ENCODE measurements at regions not wholly inside any gene's neighbourhood (a gene's known extent, or its start where the extent isn't known, plus 50 kb on each side); places are given as distances from the start of the nearest gene placed in this dataset.

DNA sequence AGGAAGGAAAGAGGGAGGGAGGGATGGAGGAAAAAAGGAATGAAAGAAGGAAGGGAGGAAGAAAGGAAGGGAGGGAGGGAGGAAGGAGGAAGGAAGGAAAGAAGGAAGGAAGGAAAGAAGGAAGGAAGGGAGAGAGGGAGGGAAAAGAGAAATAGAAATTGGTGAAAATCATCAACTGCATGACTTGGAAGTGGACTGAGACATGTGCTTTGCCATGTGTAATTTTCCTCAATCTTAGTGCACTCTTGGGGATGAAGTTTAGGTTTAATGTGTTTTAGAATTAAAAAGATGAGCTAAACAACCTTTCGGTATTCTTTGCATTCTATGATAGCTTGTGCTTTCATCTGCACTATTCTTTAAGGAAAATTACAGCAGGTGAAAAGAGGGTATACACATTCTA lies 320.1 kb upstream of the GALNT5 start:
- peaks cover 6% of the 10 kb centered on the region; the same call in 1 of the 2 replicates for H3K4me1 ChIP-seq (ENCODE audit: insufficient read depth)
- no peaks in the 10 kb centered on the region for H3K9me3 ChIP-seq (ENCODE audit: low read depth)
- H3K79me2 ChIP-seq (ENCODE audit: insufficient read depth): no peaks in the 10 kb centered on the region
- no peak overlapping the region for H2AFZ ChIP-seq
- H3K27me3 ChIP-seq (replicated peaks; ENCODE audit: insufficient read depth): no peaks in the 10 kb centered on the region
- H3K27ac ChIP-seq: no peak overlapping the region
- no peak for DNase-seq
- no peak overlapping the region for H3K4me3 ChIP-seq
- 65 to 69% methylated on average over 1 of the region's 1 CpG for WGBS, 2 experiments (ENCODE audit: low coverage in 1 of 2, low lambda C conversion rate in 2 of 2, missing lambda C conversion rate in 2 of 2)
- no peaks in the 10 kb centered on the region for H4K20me1 ChIP-seq (ENCODE audit: insufficient read depth)
- H3K36me3 ChIP-seq (ENCODE audit: low read depth): no peaks in the 10 kb centered on the region
- no peak overlapping the region for H3K9ac ChIP-seq
- H3K9me2 ChIP-seq (ENCODE audit: insufficient read depth): peaks cover 6% of the 10 kb centered on the region; the same call in 1 of the 2 replicates
- no peak overlapping the region for H3K4me2 ChIP-seq (ENCODE audit: unreplicated experiment)
- in situ Hi-C loops (cut with MboI): no loop called here
- TF ChIP-seq EZH2phosphoT487 (IDR thresholded peaks at IDR 0.05; ENCODE audit: insufficient read depth, low read depth) (no peak), EZH2 (IDR thresholded peaks at IDR 0.05; ENCODE audit: insufficient read depth, poor library complexity, severe bottlenecking) (no peak)
- no peaks in the 10 kb centered on the region for H3F3A ChIP-seq (ENCODE audit: insufficient read depth)

DNA sequence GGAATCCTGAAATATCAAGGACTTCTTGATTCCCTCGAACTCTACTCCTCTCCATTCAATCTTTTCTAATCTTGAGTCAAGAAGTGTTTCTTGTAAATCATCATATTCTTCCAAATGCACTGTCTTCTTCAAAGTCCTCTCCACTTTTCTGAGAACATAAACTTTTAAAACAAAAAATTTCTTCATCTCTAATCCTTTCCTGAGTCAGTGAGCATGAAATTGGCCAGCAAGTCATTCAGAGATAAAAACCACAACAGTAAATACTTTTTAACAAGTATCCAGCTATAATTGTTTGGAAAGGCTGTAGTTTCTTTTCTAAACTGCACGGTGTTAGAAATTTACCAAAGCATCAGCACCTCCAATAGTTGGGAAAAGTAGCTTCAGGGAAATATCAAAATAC lies 312.6 kb upstream of the GALNT5 start:
- Histone ChIP-seq H3K9me2 (ENCODE audit: insufficient read depth) (no peaks in the 10 kb centered on the region), H3K36me3 (ENCODE audit: low read depth) (no peaks in the 10 kb centered on the region), H3K4me3 (no peak overlapping the region), H3K4me1 (ENCODE audit: insufficient read depth) (0 out of 2 replicates have a peak, but pooled peaks cover 3% of the 10 kb centered on the region), H3F3A (ENCODE audit: insufficient read depth) (no peaks in the 10 kb centered on the region), H2AFZ (no peak overlapping the region), H3K27ac (no peak overlapping the region), H3K9ac (no peak overlapping the region), H3K79me2 (ENCODE audit: insufficient read depth) (no peaks in the 10 kb centered on the region), H3K4me2 (ENCODE audit: unreplicated experiment) (no peak overlapping the region), H4K20me1 (ENCODE audit: insufficient read depth) (no peaks in the 10 kb centered on the region), H3K9me3 (ENCODE audit: low read depth) (no peaks in the 10 kb centered on the region), H3K27me3 (replicated peaks; ENCODE audit: insufficient read depth) (no peaks in the 10 kb centered on the region)
- WGBS, 2 experiments (ENCODE audit: low coverage in 1 of 2, low lambda C conversion rate in 2 of 2, missing lambda C conversion rate in 2 of 2): 32 to 35% methylated on average over 2 of the region's 2 CpGs
- TF ChIP-seq EZH2 (IDR thresholded peaks at IDR 0.05; ENCODE audit: insufficient read depth, poor library complexity, severe bottlenecking) (no peak), EZH2phosphoT487 (IDR thresholded peaks at IDR 0.05; ENCODE audit: insufficient read depth, low read depth) (no peak)
- peak; percentile 17 for DNase-seq
- in situ Hi-C loops (cut with MboI): no loop called here

DNA sequence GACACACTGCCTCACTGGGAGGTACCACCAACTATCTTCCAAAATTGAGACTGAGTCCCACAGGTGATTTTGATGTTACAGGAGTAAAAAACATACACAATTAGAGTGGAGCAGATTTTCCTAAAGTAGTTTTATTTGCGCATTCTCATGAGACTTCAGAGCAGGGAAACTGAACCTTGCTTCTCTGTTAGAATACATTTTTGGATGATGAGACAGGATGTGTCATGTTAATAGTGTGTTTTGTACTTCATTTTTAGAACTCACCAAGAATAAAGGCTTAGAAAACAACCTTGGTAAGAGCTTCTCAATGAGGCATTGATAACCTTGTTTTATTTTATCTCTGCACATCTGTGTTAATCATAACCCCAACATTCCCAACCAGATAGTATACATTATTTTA lies 310.2 kb upstream of the GALNT5 start:
- in situ Hi-C loops (cut with MboI): no loop called here
- TF ChIP-seq EZH2phosphoT487 (IDR thresholded peaks at IDR 0.05; ENCODE audit: insufficient read depth, low read depth): no peak
- no peak for TF ChIP-seq EZH2 (IDR thresholded peaks at IDR 0.05; ENCODE audit: insufficient read depth, poor library complexity, severe bottlenecking)
- 88 to 96% methylated on average over 1 of the region's 1 CpG for WGBS, 2 experiments (ENCODE audit: low coverage in 1 of 2, low lambda C conversion rate in 2 of 2, missing lambda C conversion rate in 2 of 2)
- Histone ChIP-seq H3K4me3 (no peak overlapping the region), H3K9me3 (ENCODE audit: low read depth) (no peaks in the 10 kb centered on the region), H3K4me2 (ENCODE audit: unreplicated experiment) (no peak overlapping the region), H3K4me1 (ENCODE audit: insufficient read depth) (0 out of 2 replicates have a peak, but pooled peaks cover 3% of the 10 kb centered on the region), H4K20me1 (ENCODE audit: insufficient read depth) (no peaks in the 10 kb centered on the region), H3K36me3 (ENCODE audit: low read depth) (no peaks in the 10 kb centered on the region), H3K27ac (no peak overlapping the region), H2AFZ (no peak overlapping the region), H3K27me3 (replicated peaks; ENCODE audit: insufficient read depth) (no peaks in the 10 kb centered on the region), H3K9me2 (ENCODE audit: insufficient read depth) (no peaks in the 10 kb centered on the region), H3K9ac (no peak overlapping the region), H3K79me2 (ENCODE audit: insufficient read depth) (no peaks in the 10 kb centered on the region), H3F3A (ENCODE audit: insufficient read depth) (no peaks in the 10 kb centered on the region)
- peak; percentile 36 for DNase-seq

DNA sequence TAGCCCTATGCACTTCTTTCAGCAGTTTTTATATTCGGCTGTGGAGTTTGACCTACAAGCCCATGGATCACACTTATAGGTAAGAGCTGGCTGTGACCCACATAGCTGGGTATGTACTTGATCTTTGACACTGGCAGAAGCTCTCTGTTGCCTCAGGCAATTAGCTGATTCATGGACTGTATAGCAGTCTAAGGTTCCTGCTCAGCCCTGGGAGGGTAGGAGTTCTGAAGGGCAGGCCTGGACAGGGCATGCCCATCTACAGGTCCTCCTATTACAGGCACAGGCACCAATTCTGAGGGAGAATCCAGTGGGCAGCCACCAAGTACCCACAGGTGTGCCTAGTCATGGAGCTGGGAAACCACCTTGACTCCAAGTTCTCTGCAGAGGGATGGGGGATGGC lies 301.8 kb upstream of the GALNT5 start:
- Histone ChIP-seq H2AFZ (no peak overlapping the region), H3K4me2 (ENCODE audit: unreplicated experiment) (no peak overlapping the region), H3K4me3 (no peak overlapping the region), H3K27ac (no peak overlapping the region), H3K79me2 (ENCODE audit: insufficient read depth) (no peaks in the 10 kb centered on the region), H3F3A (ENCODE audit: insufficient read depth) (no peaks in the 10 kb centered on the region), H4K20me1 (ENCODE audit: insufficient read depth) (no peaks in the 10 kb centered on the region), H3K4me1 (ENCODE audit: insufficient read depth) (no peaks in the 10 kb centered on the region), H3K9me3 (ENCODE audit: low read depth) (no peaks in the 10 kb centered on the region), H3K9me2 (ENCODE audit: insufficient read depth) (no peaks in the 10 kb centered on the region), H3K27me3 (replicated peaks; ENCODE audit: insufficient read depth) (no peaks in the 10 kb centered on the region), H3K36me3 (ENCODE audit: low read depth) (no peaks in the 10 kb centered on the region), H3K9ac (no peak overlapping the region)
- DNase-seq: no peak
- TF ChIP-seq EZH2 (IDR thresholded peaks at IDR 0.05; ENCODE audit: insufficient read depth, poor library complexity, severe bottlenecking): no peak
- TF ChIP-seq EZH2phosphoT487 (IDR thresholded peaks at IDR 0.05; ENCODE audit: insufficient read depth, low read depth): no peak
- in situ Hi-C loops (cut with MboI): no loop called here
- WGBS, 2 experiments (ENCODE audit: low coverage in 1 of 2, low lambda C conversion rate in 2 of 2, missing lambda C conversion rate in 2 of 2): 14 to 29% methylated on average over 1 of the region's 1 CpG

DNA sequence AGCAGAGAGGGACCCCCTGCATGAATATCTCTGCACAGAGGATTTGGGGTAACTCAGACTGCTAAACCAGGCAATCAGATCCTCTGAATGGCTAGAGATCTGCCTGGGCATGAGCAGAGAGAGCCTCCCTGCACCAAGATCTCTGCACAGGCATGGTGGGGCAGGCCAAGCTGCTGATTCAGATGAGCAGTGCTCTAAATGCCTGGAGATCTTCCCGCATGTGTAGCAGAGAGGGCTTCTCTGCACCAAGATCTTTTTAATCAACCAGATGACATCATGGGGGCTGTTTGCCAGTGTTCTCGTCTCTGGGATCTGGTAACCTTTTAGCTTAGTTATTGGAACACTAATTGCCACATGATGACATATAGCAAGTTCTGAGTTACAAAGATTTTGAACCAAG lies 301.3 kb upstream of the GALNT5 start:
- no peaks in the 10 kb centered on the region for H3K4me1 ChIP-seq (ENCODE audit: insufficient read depth)
- DNase-seq: peak; percentile 15
- in situ Hi-C loops (cut with MboI): no loop called here

More for the DNA sequence above, 301.3 kb upstream of the GALNT5 start:
- no peak for TF ChIP-seq EZH2 (IDR thresholded peaks at IDR 0.05; ENCODE audit: insufficient read depth, poor library complexity, severe bottlenecking)
- no peak for TF ChIP-seq EZH2phosphoT487 (IDR thresholded peaks at IDR 0.05; ENCODE audit: insufficient read depth, low read depth)
- Histone ChIP-seq H3K4me2 (ENCODE audit: unreplicated experiment) (no peak overlapping the region), H3F3A (ENCODE audit: insufficient read depth) (no peaks in the 10 kb centered on the region), H3K27ac (no peak overlapping the region), H3K27me3 (replicated peaks; ENCODE audit: insufficient read depth) (no peaks in the 10 kb centered on the region), H3K4me3 (no peak overlapping the region), H4K20me1 (ENCODE audit: insufficient read depth) (no peaks in the 10 kb centered on the region), H3K9me2 (ENCODE audit: insufficient read depth) (no peaks in the 10 kb centered on the region), H2AFZ (no peak overlapping the region), H3K9ac (no peak overlapping the region), H3K9me3 (ENCODE audit: low read depth) (no peaks in the 10 kb centered on the region), H3K79me2 (ENCODE audit: insufficient read depth) (no peaks in the 10 kb centered on the region), H3K36me3 (ENCODE audit: low read depth) (no peaks in the 10 kb centered on the region)
- 0 to 7% methylated on average over 2 of the region's 2 CpGs for WGBS, 2 experiments (ENCODE audit: low coverage in 1 of 2, low lambda C conversion rate in 2 of 2, missing lambda C conversion rate in 2 of 2)
